Neural cell (in vitro differentiated cells): ENCODE measurements at regions not wholly inside any gene's neighbourhood (a gene's known extent, or its start where the extent isn't known, plus 50 kb on each side); places are given as distances from the start of the nearest gene placed in this dataset.

Source experiments
- H2AFZ ChIP-seq: fragments of 200-600, 300-800 bp; sonication (generic), shearing (Covaris generic); 2 replicates; pipeline ENCODE4 v1.6.0; 2014; ENCODE audit warnings: low read depth, mild to moderate bottlenecking, antibody characterized with exemption, low read length, moderate library complexity
- H3F3A ChIP-seq: fragments of 200-600 bp; shearing (Covaris generic); 2 replicates; pipeline ENCODE4 v1.6.1; 2016; ENCODE audit warnings: mild to moderate bottlenecking, moderate library complexity, mixed read lengths, antibody characterized with exemption, low read length; ENCODE audit not compliant: insufficient read depth, poor library complexity, severe bottlenecking
- H3K27ac ChIP-seq: fragments of 200-600, 300-800 bp; sonication (generic), shearing (Covaris generic); 2 replicates; pipeline ENCODE4 v1.5.1; 2014; ENCODE audit warnings: mild to moderate bottlenecking, low read length, moderate library complexity
- H3K27me3 ChIP-seq: fragments of 300-800, 200-600 bp; sonication (generic), shearing (Covaris generic); 2 replicates; pipeline ENCODE4 v1.6.0; 2014; ENCODE audit warnings: mild to moderate bottlenecking, low read depth, low read length, moderate library complexity; ENCODE audit not compliant: insufficient read depth
- H3K36me3 ChIP-seq: fragments of 300-800, 200-600 bp; sonication (generic), shearing (Covaris generic); 2 replicates; pipeline ENCODE4 v1.5.1; 2014; ENCODE audit warnings: mild to moderate bottlenecking, antibody characterized with exemption, low read length, moderate library complexity; ENCODE audit not compliant: insufficient read depth
- H3K4me2 ChIP-seq: fragments of 300-800, 200-600 bp; sonication (generic), shearing (Covaris generic); 2 replicates; pipeline ENCODE4 v1.6.0; 2014; ENCODE audit warnings: mild to moderate bottlenecking, low read length
- H3K4me3 ChIP-seq: fragments of 300-800, 200-600 bp; sonication (generic), shearing (Covaris generic); 2 replicates; pipeline ENCODE4 v1.5.1; 2014; ENCODE audit warnings: mild to moderate bottlenecking, low read length, moderate library complexity
- H3K79me2 ChIP-seq: fragments of 200-600 bp; shearing (Covaris generic); replicated peaks from 2 replicates; pipeline ENCODE4 v1.6.0; 2014; ENCODE audit warnings: mild to moderate bottlenecking, low read length, moderate library complexity; ENCODE audit not compliant: insufficient read depth
- H3K9ac ChIP-seq: fragments of 300-800, 200-600 bp; sonication (generic), shearing (Covaris generic); 2 replicates; pipeline ENCODE4 v1.6.1; 2016; ENCODE audit warnings: mild to moderate bottlenecking, low read length, mixed read lengths
- H3K9me2 ChIP-seq: fragments of 200-600 bp; shearing (Covaris generic); 2 replicates; pipeline ENCODE4 v1.6.1; 2016; ENCODE audit warnings: mild to moderate bottlenecking, low read length, mixed read lengths; ENCODE audit not compliant: insufficient read depth
- H3K9me3 ChIP-seq: fragments of 200-600, 300-800 bp; sonication (generic), shearing (Covaris generic); 2 replicates; pipeline ENCODE4 v1.6.1; 2016; ENCODE audit warnings: mild to moderate bottlenecking, mixed run types, low read length, moderate library complexity, mixed read lengths
- H4K20me1 ChIP-seq: fragments of 200-600 bp; shearing (Covaris generic); 2 replicates; pipeline ENCODE4 v1.6.1; 2016; ENCODE audit warnings: mild to moderate bottlenecking, mixed run types; ENCODE audit not compliant: insufficient read depth
- EP300 ChIP-seq: fragments of 450-650 bp; conservative IDR thresholded peaks from 2 replicates; pipeline ENCODE4 v1.6.1; 2014; ENCODE audit warnings: antibody characterized with exemption, mild to moderate bottlenecking, moderate library complexity; ENCODE audit not compliant: poor library complexity, severe bottlenecking
- EZH2 ChIP-seq: fragments of 200-600, 300-800 bp; shearing (Covaris generic), sonication (generic); IDR thresholded peaks from 2 replicates; pipeline ENCODE4 v1.6.1; 2014; ENCODE audit warnings: antibody characterized with exemption, low read length, borderline replicate concordance, mild to moderate bottlenecking; ENCODE audit not compliant: insufficient read depth, poor library complexity, severe bottlenecking
- MXI1 ChIP-seq: fragments of 450-650 bp; conservative IDR thresholded peaks from 2 replicates; pipeline ENCODE4 v1.6.1; 2014; ENCODE audit warnings: antibody characterized with exemption, mild to moderate bottlenecking; ENCODE audit not compliant: poor library complexity, severe bottlenecking
- POLR2AphosphoS5 ChIP-seq: IDR thresholded peaks from 2 replicates; pipeline ENCODE4 v1.6.1; 2012
- RAD21 ChIP-seq: fragments of 450-650 bp; conservative IDR thresholded peaks from 2 replicates; pipeline ENCODE4 v1.6.1; 2014; ENCODE audit warnings: antibody characterized with exemption, mild to moderate bottlenecking, moderate library complexity
- SMC3 ChIP-seq: fragments of 450-650 bp; conservative IDR thresholded peaks from 2 replicates; pipeline ENCODE4 v1.6.1; 2014; ENCODE audit warnings: antibody characterized with exemption, mild to moderate bottlenecking, moderate library complexity; ENCODE audit not compliant: poor library complexity
- TAF1 ChIP-seq: IDR thresholded peaks from 2 replicates; pipeline ENCODE4 v1.6.1; 2012; ENCODE audit warnings: low read depth
- TF ChIP-seq, protein P1 (sequence below): fragments of 450-650 bp; IDR thresholded peaks from 2 replicates; pipeline ENCODE4 v1.5.1; 2014; ENCODE audit warnings: antibody characterized with exemption, mild to moderate bottlenecking, moderate library complexity; ENCODE audit not compliant: poor library complexity, severe bottlenecking
- TF ChIP-seq, protein P2 (sequence below): IDR thresholded peaks from 2 replicates; pipeline ENCODE4 v1.6.1; 2012; ENCODE audit warnings: borderline replicate concordance

DNA sequence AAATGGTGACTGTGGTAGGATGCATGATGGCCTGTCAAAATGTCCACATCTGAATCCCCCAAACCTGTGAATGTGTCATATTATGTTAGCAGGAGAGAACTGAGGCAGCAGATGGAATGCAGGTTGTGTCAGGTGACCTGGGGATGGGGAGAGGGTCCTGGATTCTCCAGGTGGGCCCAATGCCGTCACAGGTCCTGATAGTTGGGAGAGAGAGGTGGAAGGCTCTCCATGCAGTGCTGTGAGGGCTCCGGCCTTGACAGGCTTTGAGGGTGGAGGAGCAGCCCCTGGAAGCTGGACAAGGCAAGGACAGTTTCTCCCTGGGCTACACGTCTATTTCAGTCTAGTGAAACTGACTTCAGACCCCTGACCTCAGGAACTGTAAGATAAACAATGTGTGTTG is 330.9 kb upstream of the ZNF32 start:
- no peaks in the 10 kb centered on the region for H3F3A ChIP-seq
- H3K27ac ChIP-seq: no peak overlapping the region
- no peak for TF ChIP-seq EZH2
- no peak for TF ChIP-seq RAD21
- TF ChIP-seq MXI1: no peak
- no peak for TF ChIP-seq SMC3
- TF ChIP-seq TAF1: no peak
- no peak for TF ChIP-seq POLR2AphosphoS5
- TF ChIP-seq EP300: no peak
- H4K20me1 ChIP-seq: no peaks in the 10 kb centered on the region
- no peak overlapping the region for H2AFZ ChIP-seq
- H3K9me2 ChIP-seq: no peaks in the 10 kb centered on the region
- H3K79me2 ChIP-seq: no peaks in the 10 kb centered on the region
- no peak overlapping the region for H3K4me2 ChIP-seq
- no peaks in the 10 kb centered on the region for H3K36me3 ChIP-seq
- no peak overlapping the region for H3K9ac ChIP-seq
- no peaks in the 10 kb centered on the region for H3K9me3 ChIP-seq
- H3K27me3 ChIP-seq: no peaks in the 10 kb centered on the region
- no peak overlapping the region for H3K4me3 ChIP-seq

DNA sequence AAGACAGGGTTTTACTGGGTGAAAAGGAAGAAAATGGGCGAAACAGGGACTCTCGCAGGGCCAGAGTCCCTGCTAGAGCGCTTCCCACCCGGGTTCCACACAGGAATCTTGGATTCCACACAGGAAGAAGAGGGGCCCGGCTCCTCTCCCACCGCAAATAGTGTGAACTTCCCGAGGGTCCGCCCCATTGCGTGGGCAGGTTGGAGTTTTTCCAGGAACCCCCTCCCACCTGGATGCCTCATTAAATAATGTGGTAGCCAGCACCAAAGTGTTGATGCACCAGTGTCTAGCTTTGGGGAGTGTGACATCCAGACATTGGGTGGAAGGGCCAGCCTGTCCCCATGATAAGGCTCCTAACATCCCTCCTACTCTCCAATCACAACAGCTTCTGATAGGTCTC is 330.3 kb upstream of the ZNF32 start:
- no peak overlapping the region for H3K27ac ChIP-seq
- H3K9ac ChIP-seq: no peak overlapping the region
- H4K20me1 ChIP-seq: no peaks in the 10 kb centered on the region
- H3K79me2 ChIP-seq: no peaks in the 10 kb centered on the region
- H3K4me3 ChIP-seq: no peak overlapping the region
- H3K9me3 ChIP-seq: no peaks in the 10 kb centered on the region
- H2AFZ ChIP-seq: no peak overlapping the region
- no peaks in the 10 kb centered on the region for H3K27me3 ChIP-seq
- no peaks in the 10 kb centered on the region for H3K36me3 ChIP-seq
- no peak overlapping the region for H3K4me2 ChIP-seq
- TF ChIP-seq TAF1: no peak
- TF ChIP-seq, protein P1, sequence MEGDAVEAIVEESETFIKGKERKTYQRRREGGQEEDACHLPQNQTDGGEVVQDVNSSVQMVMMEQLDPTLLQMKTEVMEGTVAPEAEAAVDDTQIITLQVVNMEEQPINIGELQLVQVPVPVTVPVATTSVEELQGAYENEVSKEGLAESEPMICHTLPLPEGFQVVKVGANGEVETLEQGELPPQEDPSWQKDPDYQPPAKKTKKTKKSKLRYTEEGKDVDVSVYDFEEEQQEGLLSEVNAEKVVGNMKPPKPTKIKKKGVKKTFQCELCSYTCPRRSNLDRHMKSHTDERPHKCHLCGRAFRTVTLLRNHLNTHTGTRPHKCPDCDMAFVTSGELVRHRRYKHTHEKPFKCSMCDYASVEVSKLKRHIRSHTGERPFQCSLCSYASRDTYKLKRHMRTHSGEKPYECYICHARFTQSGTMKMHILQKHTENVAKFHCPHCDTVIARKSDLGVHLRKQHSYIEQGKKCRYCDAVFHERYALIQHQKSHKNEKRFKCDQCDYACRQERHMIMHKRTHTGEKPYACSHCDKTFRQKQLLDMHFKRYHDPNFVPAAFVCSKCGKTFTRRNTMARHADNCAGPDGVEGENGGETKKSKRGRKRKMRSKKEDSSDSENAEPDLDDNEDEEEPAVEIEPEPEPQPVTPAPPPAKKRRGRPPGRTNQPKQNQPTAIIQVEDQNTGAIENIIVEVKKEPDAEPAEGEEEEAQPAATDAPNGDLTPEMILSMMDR: no peak
- TF ChIP-seq POLR2AphosphoS5: no peak
- TF ChIP-seq MXI1: no peak
- no peak for TF ChIP-seq EZH2
- TF ChIP-seq RAD21: no peak
- no peak for TF ChIP-seq EP300
- no peak for TF ChIP-seq SMC3
- H3F3A ChIP-seq: no peaks in the 10 kb centered on the region
- no peaks in the 10 kb centered on the region for H3K9me2 ChIP-seq

DNA sequence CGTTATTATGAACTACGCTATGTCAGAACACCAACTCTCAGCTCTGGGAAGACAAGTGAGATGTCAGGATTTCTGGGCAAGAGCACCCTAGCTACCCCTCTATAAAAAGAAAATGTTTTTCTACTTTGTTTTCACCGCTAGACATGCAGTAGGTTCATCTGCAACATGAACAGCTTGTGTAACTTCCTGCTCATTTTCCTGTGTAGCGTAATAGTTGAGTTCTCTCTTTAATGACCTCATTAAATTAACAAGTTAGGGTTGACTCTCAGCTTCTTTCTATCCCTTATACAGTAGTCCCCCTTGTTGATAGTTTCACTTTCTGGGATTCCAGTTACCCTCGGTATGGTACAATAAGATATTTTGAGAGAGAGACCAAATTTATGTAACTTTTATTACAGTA is 329.4 kb upstream of the ZNF32 start:
- Histone ChIP-seq H4K20me1 (no peaks in the 10 kb centered on the region), H3K9me3 (no peaks in the 10 kb centered on the region), H3F3A (no peaks in the 10 kb centered on the region), H3K4me2 (no peak overlapping the region), H3K27ac (no peak overlapping the region), H3K79me2 (no peaks in the 10 kb centered on the region), H3K4me3 (no peak overlapping the region), H3K36me3 (no peaks in the 10 kb centered on the region), H3K9ac (no peak overlapping the region), H2AFZ (no peak overlapping the region), H3K9me2 (no peaks in the 10 kb centered on the region), H3K27me3 (no peaks in the 10 kb centered on the region)
- TF ChIP-seq, protein P2, sequence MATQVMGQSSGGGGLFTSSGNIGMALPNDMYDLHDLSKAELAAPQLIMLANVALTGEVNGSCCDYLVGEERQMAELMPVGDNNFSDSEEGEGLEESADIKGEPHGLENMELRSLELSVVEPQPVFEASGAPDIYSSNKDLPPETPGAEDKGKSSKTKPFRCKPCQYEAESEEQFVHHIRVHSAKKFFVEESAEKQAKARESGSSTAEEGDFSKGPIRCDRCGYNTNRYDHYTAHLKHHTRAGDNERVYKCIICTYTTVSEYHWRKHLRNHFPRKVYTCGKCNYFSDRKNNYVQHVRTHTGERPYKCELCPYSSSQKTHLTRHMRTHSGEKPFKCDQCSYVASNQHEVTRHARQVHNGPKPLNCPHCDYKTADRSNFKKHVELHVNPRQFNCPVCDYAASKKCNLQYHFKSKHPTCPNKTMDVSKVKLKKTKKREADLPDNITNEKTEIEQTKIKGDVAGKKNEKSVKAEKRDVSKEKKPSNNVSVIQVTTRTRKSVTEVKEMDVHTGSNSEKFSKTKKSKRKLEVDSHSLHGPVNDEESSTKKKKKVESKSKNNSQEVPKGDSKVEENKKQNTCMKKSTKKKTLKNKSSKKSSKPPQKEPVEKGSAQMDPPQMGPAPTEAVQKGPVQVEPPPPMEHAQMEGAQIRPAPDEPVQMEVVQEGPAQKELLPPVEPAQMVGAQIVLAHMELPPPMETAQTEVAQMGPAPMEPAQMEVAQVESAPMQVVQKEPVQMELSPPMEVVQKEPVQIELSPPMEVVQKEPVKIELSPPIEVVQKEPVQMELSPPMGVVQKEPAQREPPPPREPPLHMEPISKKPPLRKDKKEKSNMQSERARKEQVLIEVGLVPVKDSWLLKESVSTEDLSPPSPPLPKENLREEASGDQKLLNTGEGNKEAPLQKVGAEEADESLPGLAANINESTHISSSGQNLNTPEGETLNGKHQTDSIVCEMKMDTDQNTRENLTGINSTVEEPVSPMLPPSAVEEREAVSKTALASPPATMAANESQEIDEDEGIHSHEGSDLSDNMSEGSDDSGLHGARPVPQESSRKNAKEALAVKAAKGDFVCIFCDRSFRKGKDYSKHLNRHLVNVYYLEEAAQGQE: no peak
- TF ChIP-seq MXI1: no peak
- no peak for TF ChIP-seq EZH2
- TF ChIP-seq TAF1: no peak
- TF ChIP-seq, protein P1: no peak
- TF ChIP-seq POLR2AphosphoS5: no peak
- TF ChIP-seq EP300: no peak
- no peak for TF ChIP-seq RAD21
- TF ChIP-seq SMC3: no peak
